ENCODE measurements at regions not wholly inside any gene's neighbourhood (a gene's known extent, or its start where the extent isn't known, plus 50 kb on each side); places are given as distances from the start of the nearest gene placed in this dataset.
"Not testable (repeated sequence)": the region's sequence is repeated elsewhere in the genome, so short reads cannot be mapped to it uniquely, and the experiment has no call there.

DNA sequence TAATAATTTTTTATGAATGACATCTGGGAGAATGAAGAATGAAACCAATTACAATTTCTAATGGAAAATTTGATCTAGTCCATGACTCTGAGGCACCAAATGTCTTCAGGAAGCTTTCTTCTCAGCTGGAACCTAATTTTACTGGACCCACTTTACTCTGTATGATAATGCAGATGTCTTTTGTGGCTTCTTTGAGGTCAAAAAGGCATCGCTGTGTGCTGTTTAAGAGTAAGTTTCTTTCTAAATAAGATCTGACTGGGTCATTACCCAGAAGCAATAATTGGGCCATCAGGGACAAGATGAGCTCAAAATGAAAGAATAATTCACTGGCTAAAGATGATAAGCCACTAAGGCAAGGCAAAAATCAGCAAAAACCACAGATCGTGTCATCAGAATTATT is 633.4 kb downstream of the PSAT1 start:
- DNase-seq, result no peak

DNA sequence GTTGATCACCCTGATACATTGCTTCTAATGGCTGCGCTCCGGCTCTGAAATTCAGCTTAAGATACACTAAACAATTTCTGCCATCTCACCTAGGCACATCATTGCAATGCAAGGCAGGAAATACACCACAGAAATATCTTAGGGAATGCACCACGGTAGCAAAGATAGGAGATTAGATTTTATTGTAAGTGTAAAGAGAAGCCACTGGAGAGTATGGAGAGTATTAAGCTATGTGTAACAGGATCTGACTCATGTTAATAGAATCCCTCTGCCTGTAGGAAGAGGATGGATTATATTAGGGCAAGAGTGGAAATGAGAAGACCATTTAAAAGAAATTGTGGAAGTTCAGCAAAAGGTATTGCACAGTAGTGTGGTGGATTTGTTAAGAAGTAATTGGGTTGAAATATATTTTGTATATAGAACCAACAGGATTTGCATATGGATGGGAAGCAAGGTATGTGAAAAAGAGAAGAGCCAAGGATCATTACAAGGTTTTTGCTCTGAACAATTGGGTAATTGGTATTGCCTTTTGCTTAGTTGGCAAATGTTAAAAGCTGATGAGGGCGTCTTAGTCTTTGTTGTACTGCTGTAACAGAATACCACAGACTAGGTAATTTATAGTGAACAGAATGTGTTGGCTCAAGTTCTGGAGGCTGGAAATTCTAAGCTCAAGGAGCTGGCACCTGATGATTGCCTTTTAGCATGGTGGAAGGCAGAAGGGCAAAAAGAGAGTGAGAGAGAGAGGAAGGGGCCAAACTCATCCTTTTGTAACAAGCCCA is 636.1 kb downstream of the PSAT1 start:
- DNase-seq, result no peak

- no peak for DNase-seq
These were observed 636.9 kb upstream of the TLE4 start for GRCh38 chr9:78934880-78935279.

- DNase-seq, result no peak
These were observed 632.9 kb upstream of the TLE4 start for GRCh38 chr9:78938821-78939220.

GRCh38 chr9:78939311-78940065 is 632.3 kb upstream of the TLE4 start:
- no peak for DNase-seq

GRCh38 chr9:78940121-78940855 is 631.5 kb upstream of the TLE4 start:
- DNase-seq, result no peak

GRCh38 chr9:78954286-78954685 is 617.5 kb upstream of the TLE4 start:
- no peak for DNase-seq

DNA sequence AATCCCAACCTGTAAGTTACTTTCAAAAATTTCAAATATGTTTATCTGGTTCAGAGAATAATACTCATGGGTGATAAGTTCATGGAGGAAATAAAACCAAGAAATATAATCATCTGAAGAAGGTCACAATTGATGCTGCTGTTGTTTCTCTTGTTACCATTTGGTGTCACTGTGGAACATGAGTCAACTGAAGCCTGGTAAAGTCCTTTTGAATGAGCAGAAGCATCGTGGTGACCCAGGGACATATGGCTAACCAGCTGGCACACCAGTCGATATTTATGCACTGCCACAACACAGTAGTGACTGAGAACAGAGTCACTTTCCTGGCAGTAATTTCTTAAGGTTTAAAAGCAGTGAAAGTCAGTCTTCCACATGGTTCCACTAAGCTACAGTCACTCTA is 612.9 kb upstream of the TLE4 start:
- DNase-seq, result no peak

DNA sequence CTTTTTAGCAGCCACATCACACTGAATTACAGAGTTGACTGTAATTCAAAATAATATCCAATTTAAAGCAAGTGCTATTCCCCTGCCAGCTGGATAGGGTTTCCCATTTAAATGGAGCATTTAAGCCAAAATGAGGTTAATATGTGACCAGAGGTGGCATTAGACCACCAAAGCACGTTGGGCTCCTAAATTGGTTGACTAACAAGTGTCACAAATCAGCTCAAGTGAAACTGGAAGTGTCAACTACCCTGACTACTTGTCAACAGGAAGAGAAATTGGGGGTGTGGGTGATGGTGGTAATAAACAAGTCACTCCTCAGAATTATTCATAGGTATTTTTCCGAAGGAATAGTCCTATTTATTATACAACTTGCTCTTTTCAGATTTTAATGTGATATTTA is 609.6 kb upstream of the TLE4 start:
- DNase-seq, result no peak

DNA sequence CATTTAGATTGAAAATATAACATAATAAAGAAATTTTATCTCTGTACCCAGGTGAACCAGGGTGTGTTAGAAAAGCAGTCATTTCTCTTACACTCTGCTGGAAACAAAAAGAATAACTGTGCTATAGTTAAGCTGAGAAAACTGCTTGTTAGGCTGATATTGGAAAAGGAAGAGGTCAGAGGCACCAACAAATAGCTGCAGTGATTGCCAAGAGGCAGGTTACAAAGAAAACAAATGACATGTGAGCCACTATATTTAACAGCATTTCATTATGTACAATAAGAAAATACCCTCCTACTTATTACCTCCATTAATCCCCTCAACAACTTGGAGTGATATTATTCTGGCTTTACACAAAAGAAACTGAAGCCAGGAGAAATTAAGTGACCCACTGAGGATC is 607.9 kb upstream of the TLE4 start:
- no peak for DNase-seq

- DNase-seq, result no peak
These were observed 604.1 kb upstream of the TLE4 start for GRCh38 chr9:78967596-78968217.

GRCh38 chr9:78970375-78970774 is 601.4 kb upstream of the TLE4 start:
- no peak for DNase-seq

DNA sequence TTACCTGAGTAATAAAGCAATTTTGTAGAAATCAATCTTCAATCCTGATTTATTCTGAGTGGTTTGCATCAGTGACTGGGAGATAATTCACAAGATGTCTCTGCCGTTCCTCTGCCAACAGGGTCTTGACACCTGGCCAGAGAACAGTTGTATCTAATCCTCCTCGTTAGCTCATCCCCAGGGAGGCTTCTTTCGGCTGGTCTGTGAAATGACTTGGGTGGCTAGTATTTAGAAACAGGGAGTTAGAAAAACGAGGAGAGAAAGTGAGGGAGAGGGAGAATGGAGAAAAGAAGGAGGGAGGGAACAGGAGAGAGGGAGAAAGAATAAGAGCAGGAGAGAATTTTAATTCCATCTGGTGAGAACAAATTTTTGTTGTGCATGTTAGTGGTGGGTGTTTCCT is 600.2 kb upstream of the TLE4 start:
- no peak for DNase-seq

DNA sequence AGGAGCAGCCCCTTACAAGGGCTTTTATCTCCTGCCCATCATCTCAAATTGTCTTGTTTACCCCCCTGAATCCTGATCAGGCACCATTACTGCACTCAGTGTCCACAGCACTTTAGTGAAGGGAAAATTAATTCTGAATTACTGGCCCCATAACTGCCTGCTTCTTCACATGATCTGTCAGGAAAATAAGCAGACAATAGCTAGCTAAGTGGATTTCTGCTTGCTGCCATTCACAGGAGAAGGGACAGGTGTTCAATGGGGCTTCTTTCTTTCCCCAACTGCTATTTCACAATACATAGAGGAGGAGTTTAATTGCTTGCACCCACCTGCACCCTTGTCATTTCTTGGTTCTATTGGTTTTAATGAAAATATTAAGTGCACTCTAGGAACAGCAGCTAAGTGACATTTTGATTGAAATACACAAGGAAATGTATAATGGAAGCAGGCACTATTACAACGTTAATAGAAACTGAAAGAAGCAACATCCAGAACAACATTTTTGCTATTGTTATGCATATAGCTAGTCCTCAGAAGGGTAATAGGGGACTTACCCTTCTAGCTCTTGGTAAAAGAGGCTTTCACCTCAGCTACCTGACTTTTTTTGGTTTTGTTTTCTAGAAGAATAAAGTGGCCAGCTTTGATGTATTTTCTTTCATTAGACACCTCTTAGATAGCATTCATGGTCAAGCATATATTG is 599.3 kb upstream of the TLE4 start:
- no peak for DNase-seq

GRCh38 chr9:78973907-78974306 is 597.9 kb upstream of the TLE4 start:
- DNase-seq, result no peak

- no peak for DNase-seq
These were observed 588.9 kb upstream of the TLE4 start for GRCh38 chr9:78982849-78983248.

DNA sequence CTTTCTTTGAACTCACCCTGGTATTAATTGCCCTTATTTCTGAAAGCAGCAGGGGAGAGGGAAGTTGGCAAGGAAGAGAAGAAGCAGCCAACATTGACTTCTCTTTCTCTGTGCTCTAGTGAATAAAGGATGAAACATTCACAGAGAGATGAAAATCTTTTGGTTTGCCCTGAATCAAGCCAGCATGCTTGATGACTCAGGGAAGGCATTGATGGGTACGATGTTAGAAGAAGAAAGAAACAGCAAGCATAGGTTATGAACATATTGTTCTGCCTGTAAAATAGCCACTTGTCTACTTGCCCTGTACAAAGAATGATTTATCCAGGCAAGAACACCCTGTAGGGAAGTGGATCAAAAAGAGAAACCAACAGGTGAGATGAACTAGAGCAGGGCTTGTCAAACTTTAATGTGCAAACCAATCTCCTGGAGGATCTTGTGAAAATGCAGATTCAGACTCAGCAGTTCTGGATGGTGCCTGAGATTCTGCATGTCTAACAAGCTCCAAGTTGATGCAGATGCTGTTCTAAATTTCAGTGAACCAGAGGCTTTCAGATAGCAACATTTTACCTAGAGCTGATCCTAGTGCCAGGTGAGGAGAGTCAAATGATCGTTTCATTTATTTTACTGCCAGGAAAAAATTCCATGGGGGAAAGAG is 586.6 kb upstream of the TLE4 start:
- no peak for DNase-seq

DNA sequence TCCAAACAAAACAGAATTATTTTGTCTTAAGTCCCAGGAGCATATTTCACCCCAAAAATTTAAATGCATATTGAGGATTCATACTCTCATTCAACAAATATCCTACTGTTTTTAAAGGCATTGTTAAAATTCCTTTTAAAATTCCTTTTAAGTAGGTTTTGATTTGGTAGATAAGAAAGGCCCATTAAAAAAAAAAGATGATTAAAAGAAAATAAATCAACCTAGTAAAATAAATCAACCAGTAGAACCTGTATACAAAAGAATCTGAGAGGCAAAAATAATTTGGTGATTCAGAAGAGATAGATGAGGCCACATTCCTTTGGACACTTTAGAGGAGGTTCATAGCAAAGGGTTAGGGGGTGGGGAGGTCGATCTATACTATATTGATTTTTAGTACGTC is 585.3 kb upstream of the TLE4 start:
- no peak for DNase-seq

GRCh38 chr9:78989031-78989658 is 582.6 kb upstream of the TLE4 start:
- DNase-seq, result no peak

- no peak for DNase-seq
These were observed 577.3 kb upstream of the TLE4 start for GRCh38 chr9:78994471-78994870.

GRCh38 chr9:78994974-78995373 is 576.8 kb upstream of the TLE4 start:
- not testable (repeated sequence) for DNase-seq

DNA sequence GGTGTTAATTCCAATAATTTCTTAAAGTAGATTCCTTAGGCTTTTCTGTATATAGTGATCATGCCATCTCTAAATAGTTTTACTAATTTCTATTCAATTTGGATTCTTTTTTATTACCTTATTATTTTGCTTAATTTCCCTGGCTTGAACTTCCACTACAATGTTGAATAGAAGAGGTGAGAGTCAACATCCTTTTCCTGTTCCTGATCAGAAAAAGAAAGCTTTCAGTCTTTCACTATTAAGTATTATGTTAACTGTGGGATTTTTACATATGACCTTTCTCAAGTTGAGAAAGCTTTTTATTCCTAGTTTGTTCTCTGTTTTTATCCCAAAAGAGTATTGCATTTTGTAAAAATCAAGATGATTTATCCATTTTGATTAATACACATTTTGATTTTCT is 574.5 kb upstream of the TLE4 start:
- no peak for DNase-seq

All from SIG-M5 (cell line).